Activated naive CD4-positive, alpha-beta T cell treated with anti-CD3 and anti-CD28 coated beads, Interleukin-2, amount 50 U/mL, for 24 hours (primary cell): ENCODE measurements at regions not wholly inside any gene's neighbourhood (a gene's known extent, or its start where the extent isn't known, plus 50 kb on each side); places are given as distances from the start of the nearest gene placed in this dataset.

Source experiments
- H3K27ac Mint-ChIP-seq: one replicate; pipeline ENCODE4 v1.8.0; 2021; ENCODE audit warnings: mild to moderate bottlenecking, mixed read lengths
- H3K27me3 Mint-ChIP-seq: one replicate; pipeline ENCODE4 v1.8.0; 2021; ENCODE audit warnings: mixed read lengths
- H3K36me3 Mint-ChIP-seq: one replicate; pipeline ENCODE4 v1.8.0; 2021; ENCODE audit warnings: mixed read lengths
- H3K4me1 Mint-ChIP-seq: one replicate; pipeline ENCODE4 v1.8.0; 2021; ENCODE audit warnings: mixed read lengths
- H3K4me3 Mint-ChIP-seq: one replicate; pipeline ENCODE4 v1.8.0; 2021; ENCODE audit warnings: mild to moderate bottlenecking, mixed read lengths
- H3K9me3 Mint-ChIP-seq: one replicate; pipeline ENCODE4 v1.8.0; 2021; ENCODE audit warnings: mixed read lengths

- no peak overlapping the region for H3K4me3 Mint-ChIP-seq
- no peaks in the 10 kb centered on the region for H3K9me3 Mint-ChIP-seq
- H3K27ac Mint-ChIP-seq = no peak overlapping the region
- H3K27me3 Mint-ChIP-seq = peaks cover 3% of the 10 kb centered on the region
- H3K4me1 Mint-ChIP-seq = no peaks in the 10 kb centered on the region
- no peaks in the 10 kb centered on the region for H3K36me3 Mint-ChIP-seq
Measured at GRCh38 chr22:47570300-47570685, 807.8 kb downstream of the TBC1D22A start.

GRCh38 chr22:47569389-47570299, 807.2 kb downstream of the TBC1D22A start:
- no peaks in the 10 kb centered on the region for H3K36me3 Mint-ChIP-seq
- no peaks in the 10 kb centered on the region for H3K9me3 Mint-ChIP-seq
- H3K27ac Mint-ChIP-seq = no peak overlapping the region
- peaks cover 2% of the 10 kb centered on the region for H3K27me3 Mint-ChIP-seq
- H3K4me1 Mint-ChIP-seq = no peaks in the 10 kb centered on the region
- no peak overlapping the region for H3K4me3 Mint-ChIP-seq

GRCh38 chr22:47568700-47569099, 806.2 kb downstream of the TBC1D22A start:
- peaks cover 2% of the 10 kb centered on the region for H3K27me3 Mint-ChIP-seq
- no peak overlapping the region for H3K4me3 Mint-ChIP-seq
- no peaks in the 10 kb centered on the region for H3K36me3 Mint-ChIP-seq
- H3K27ac Mint-ChIP-seq = no peak overlapping the region
- H3K9me3 Mint-ChIP-seq = no peaks in the 10 kb centered on the region
- no peaks in the 10 kb centered on the region for H3K4me1 Mint-ChIP-seq

GRCh38 chr22:47567126-47568090, 805.0 kb downstream of the TBC1D22A start:
- no peaks in the 10 kb centered on the region for H3K9me3 Mint-ChIP-seq
- H3K27me3 Mint-ChIP-seq = no peaks in the 10 kb centered on the region
- H3K36me3 Mint-ChIP-seq = no peaks in the 10 kb centered on the region
- no peak overlapping the region for H3K4me3 Mint-ChIP-seq
- H3K4me1 Mint-ChIP-seq = no peaks in the 10 kb centered on the region
- H3K27ac Mint-ChIP-seq = no peak overlapping the region

GRCh38 chr22:47566491-47566890, 804.0 kb downstream of the TBC1D22A start:
- Mint-ChIP-seq H3K27me3 (no peaks in the 10 kb centered on the region), H3K4me3 (no peak overlapping the region), H3K27ac (no peak overlapping the region), H3K36me3 (no peaks in the 10 kb centered on the region), H3K4me1 (no peaks in the 10 kb centered on the region), H3K9me3 (no peaks in the 10 kb centered on the region)

GRCh38 chr22:47565607-47566006, 803.2 kb downstream of the TBC1D22A start:
- Mint-ChIP-seq H3K4me1 (no peaks in the 10 kb centered on the region), H3K9me3 (no peaks in the 10 kb centered on the region), H3K36me3 (no peaks in the 10 kb centered on the region), H3K4me3 (no peak overlapping the region), H3K27ac (no peak overlapping the region), H3K27me3 (no peaks in the 10 kb centered on the region)

GRCh38 chr22:47564651-47565434, 802.4 kb downstream of the TBC1D22A start:
- Mint-ChIP-seq H3K4me1 (no peaks in the 10 kb centered on the region), H3K4me3 (no peak overlapping the region), H3K36me3 (no peaks in the 10 kb centered on the region), H3K27ac (no peak overlapping the region), H3K27me3 (no peaks in the 10 kb centered on the region), H3K9me3 (no peaks in the 10 kb centered on the region)

GRCh38 chr22:47564158-47564450, 801.7 kb downstream of the TBC1D22A start:
- no peaks in the 10 kb centered on the region for H3K36me3 Mint-ChIP-seq
- H3K9me3 Mint-ChIP-seq = no peaks in the 10 kb centered on the region
- H3K4me3 Mint-ChIP-seq = no peak overlapping the region
- H3K27ac Mint-ChIP-seq = no peak overlapping the region
- no peaks in the 10 kb centered on the region for H3K27me3 Mint-ChIP-seq
- no peaks in the 10 kb centered on the region for H3K4me1 Mint-ChIP-seq

GRCh38 chr22:47563406-47564157, 801.1 kb downstream of the TBC1D22A start:
- no peaks in the 10 kb centered on the region for H3K36me3 Mint-ChIP-seq
- H3K27ac Mint-ChIP-seq = no peak overlapping the region

GRCh38 chr22:47561766-47562165, 799.3 kb downstream of the TBC1D22A start:
- H3K4me3 Mint-ChIP-seq = no peak overlapping the region
- no peaks in the 10 kb centered on the region for H3K9me3 Mint-ChIP-seq
- no peaks in the 10 kb centered on the region for H3K36me3 Mint-ChIP-seq
- no peaks in the 10 kb centered on the region for H3K4me1 Mint-ChIP-seq
- no peak overlapping the region for H3K27ac Mint-ChIP-seq
- no peaks in the 10 kb centered on the region for H3K27me3 Mint-ChIP-seq

More at GRCh38 chr22:47563406-47564157, 801.1 kb downstream of the TBC1D22A start:
- Mint-ChIP-seq H3K27me3 (no peaks in the 10 kb centered on the region), H3K4me3 (no peak overlapping the region), H3K4me1 (no peaks in the 10 kb centered on the region), H3K9me3 (no peaks in the 10 kb centered on the region)

- H3K27ac Mint-ChIP-seq = no peak overlapping the region
- no peaks in the 10 kb centered on the region for H3K36me3 Mint-ChIP-seq
- no peak overlapping the region for H3K4me3 Mint-ChIP-seq
- no peaks in the 10 kb centered on the region for H3K9me3 Mint-ChIP-seq
- no peaks in the 10 kb centered on the region for H3K4me1 Mint-ChIP-seq
- H3K27me3 Mint-ChIP-seq = no peaks in the 10 kb centered on the region
Measured at GRCh38 chr22:47561115-47561675, 798.7 kb downstream of the TBC1D22A start.

GRCh38 chr22:47558828-47559700, 796.6 kb downstream of the TBC1D22A start:
- H3K27ac Mint-ChIP-seq = no peak overlapping the region
- no peaks in the 10 kb centered on the region for H3K9me3 Mint-ChIP-seq
- H3K36me3 Mint-ChIP-seq = no peaks in the 10 kb centered on the region
- H3K4me1 Mint-ChIP-seq = no peaks in the 10 kb centered on the region
- H3K4me3 Mint-ChIP-seq = no peak overlapping the region
- H3K27me3 Mint-ChIP-seq = no peaks in the 10 kb centered on the region

- Mint-ChIP-seq H3K4me3 (no peak overlapping the region), H3K9me3 (no peaks in the 10 kb centered on the region), H3K27me3 (no peaks in the 10 kb centered on the region), H3K36me3 (no peaks in the 10 kb centered on the region), H3K4me1 (no peaks in the 10 kb centered on the region), H3K27ac (no peak overlapping the region)
Measured at GRCh38 chr22:47556473-47556872, 794.0 kb downstream of the TBC1D22A start.

GRCh38 chr22:47553436-47553835, 791.0 kb downstream of the TBC1D22A start:
- Mint-ChIP-seq H3K27me3 (peaks cover 1% of the 10 kb centered on the region), H3K9me3 (no peaks in the 10 kb centered on the region), H3K36me3 (no peaks in the 10 kb centered on the region), H3K4me3 (no peak overlapping the region), H3K27ac (no peak overlapping the region), H3K4me1 (no peaks in the 10 kb centered on the region)
